KMS-11 (cell line): ENCODE measurements at regions not wholly inside any gene's neighbourhood (a gene's known extent, or its start where the extent isn't known, plus 50 kb on each side); places are given as distances from the start of the nearest gene placed in this dataset.

Experiments used
- H2AFZ ChIP-seq: fragments of 200-600 bp; sonication (generic); 2 replicates; pipeline ENCODE4 v1.6.1; 2016; ENCODE audit warnings: antibody characterized with exemption, mixed run types, low read depth
- H3K27ac ChIP-seq: fragments of 200-600 bp; sonication (generic); 2 replicates; pipeline ENCODE4 v1.6.1; 2016; ENCODE audit warnings: mild to moderate bottlenecking, mixed run types
- H3K27me3 ChIP-seq: fragments of 200-600 bp; sonication (generic); 2 replicates; pipeline ENCODE4 v1.6.1; 2017; ENCODE audit warnings: mild to moderate bottlenecking, low read depth, mixed run types, moderate library complexity; ENCODE audit not compliant: insufficient read depth
- H3K36me3 ChIP-seq: fragments of 200-600 bp; sonication (generic); 2 replicates; pipeline ENCODE4 v1.6.1; 2017; ENCODE audit warnings: mild to moderate bottlenecking, mixed run types; ENCODE audit not compliant: insufficient read depth
- H3K4me1 ChIP-seq: fragments of 200-600 bp; sonication (generic); 2 replicates; pipeline ENCODE4 v1.6.1; 2016; ENCODE audit warnings: mild to moderate bottlenecking, low read depth, mixed run types; ENCODE audit not compliant: poor library complexity, severe bottlenecking
- H3K4me2 ChIP-seq: fragments of 200-600 bp; sonication (generic); 2 replicates; pipeline ENCODE4 v1.7.0; 2016; ENCODE audit warnings: mild to moderate bottlenecking, mixed run types
- H3K4me3 ChIP-seq: fragments of 200-600 bp; sonication (generic); IDR thresholded peaks from 2 replicates; pipeline ENCODE4 v1.6.1; 2017; ENCODE audit warnings: low read depth, low read length, mixed read lengths; ENCODE audit not compliant: insufficient read depth
- H3K79me2 ChIP-seq: fragments of 200-600 bp; sonication (generic); 2 replicates; pipeline ENCODE4 v1.6.1; 2016; ENCODE audit warnings: low read depth, mixed run types; ENCODE audit not compliant: insufficient read depth
- H3K9ac ChIP-seq: fragments of 200-600 bp; sonication (generic); 2 replicates; pipeline ENCODE4 v1.6.1; 2016; ENCODE audit warnings: mild to moderate bottlenecking, mixed run types
- H4K20me1 ChIP-seq: fragments of 200-600 bp; sonication (generic); 2 replicates; pipeline ENCODE4 v1.6.1; 2016; ENCODE audit warnings: mild to moderate bottlenecking, mixed run types; ENCODE audit not compliant: insufficient read depth
- TF ChIP-seq, protein P1 (sequence below): fragments of 200-600 bp; sonication (generic); conservative IDR thresholded peaks from 2 replicates; pipeline ENCODE4 v1.6.1; 2017; ENCODE audit warnings: low read depth, mild to moderate bottlenecking, antibody characterized with exemption, low read length, moderate library complexity, mixed read lengths

DNA sequence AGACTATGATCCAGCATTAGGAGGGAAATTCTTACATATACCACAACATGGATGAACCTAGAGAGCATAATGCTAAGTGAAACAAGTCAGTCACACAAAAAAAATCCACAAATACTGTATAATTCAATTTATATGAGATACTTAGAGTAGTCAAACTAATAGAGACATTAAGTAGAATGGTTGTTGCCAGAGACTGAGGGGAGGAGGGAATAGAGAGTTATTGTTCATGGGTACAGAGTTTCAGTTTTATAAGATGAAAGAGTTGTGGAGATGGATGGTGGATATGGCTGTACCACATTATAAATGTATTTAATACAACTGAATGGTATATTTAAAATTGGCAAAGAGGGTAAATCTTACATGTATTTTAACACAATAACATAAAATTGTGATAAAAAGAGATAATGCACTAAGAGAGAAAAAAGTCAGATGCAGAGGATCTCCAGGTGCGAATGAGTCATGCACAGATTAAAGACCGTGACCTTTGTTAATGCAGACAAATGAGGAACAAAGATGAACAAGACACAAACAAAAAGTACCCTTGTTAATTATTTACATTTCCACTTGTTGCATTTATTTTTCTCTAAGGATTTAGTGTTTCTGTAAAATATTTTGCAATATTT lies 541.7 kb upstream of the MEX3C start:
- H3K27me3 ChIP-seq = no peaks in the 10 kb centered on the region
- no peak overlapping the region for H3K27ac ChIP-seq
- TF ChIP-seq, protein P1, sequence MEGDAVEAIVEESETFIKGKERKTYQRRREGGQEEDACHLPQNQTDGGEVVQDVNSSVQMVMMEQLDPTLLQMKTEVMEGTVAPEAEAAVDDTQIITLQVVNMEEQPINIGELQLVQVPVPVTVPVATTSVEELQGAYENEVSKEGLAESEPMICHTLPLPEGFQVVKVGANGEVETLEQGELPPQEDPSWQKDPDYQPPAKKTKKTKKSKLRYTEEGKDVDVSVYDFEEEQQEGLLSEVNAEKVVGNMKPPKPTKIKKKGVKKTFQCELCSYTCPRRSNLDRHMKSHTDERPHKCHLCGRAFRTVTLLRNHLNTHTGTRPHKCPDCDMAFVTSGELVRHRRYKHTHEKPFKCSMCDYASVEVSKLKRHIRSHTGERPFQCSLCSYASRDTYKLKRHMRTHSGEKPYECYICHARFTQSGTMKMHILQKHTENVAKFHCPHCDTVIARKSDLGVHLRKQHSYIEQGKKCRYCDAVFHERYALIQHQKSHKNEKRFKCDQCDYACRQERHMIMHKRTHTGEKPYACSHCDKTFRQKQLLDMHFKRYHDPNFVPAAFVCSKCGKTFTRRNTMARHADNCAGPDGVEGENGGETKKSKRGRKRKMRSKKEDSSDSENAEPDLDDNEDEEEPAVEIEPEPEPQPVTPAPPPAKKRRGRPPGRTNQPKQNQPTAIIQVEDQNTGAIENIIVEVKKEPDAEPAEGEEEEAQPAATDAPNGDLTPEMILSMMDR = no peak
- no peak overlapping the region for H3K4me2 ChIP-seq
- no peaks in the 10 kb centered on the region for H3K4me1 ChIP-seq
- no peaks in the 10 kb centered on the region for H3K79me2 ChIP-seq
- no peak overlapping the region for H2AFZ ChIP-seq
- H3K9ac ChIP-seq = no peak overlapping the region
- H3K4me3 ChIP-seq = no peak overlapping the region
- H4K20me1 ChIP-seq = no peaks in the 10 kb centered on the region
- H3K36me3 ChIP-seq = no peaks in the 10 kb centered on the region

- Histone ChIP-seq H2AFZ (no peak overlapping the region), H3K79me2 (no peaks in the 10 kb centered on the region), H4K20me1 (no peaks in the 10 kb centered on the region), H3K9ac (no peak overlapping the region), H3K27me3 (no peaks in the 10 kb centered on the region), H3K4me1 (peaks cover 20% of the 10 kb centered on the region), H3K4me2 (no peak overlapping the region), H3K36me3 (no peaks in the 10 kb centered on the region), H3K27ac (no peak overlapping the region), H3K4me3 (no peak overlapping the region)
- TF ChIP-seq, protein P1 = no peak
These were observed 554.4 kb upstream of the MEX3C start for GRCh38 chr18:51751901-51752300.

- TF ChIP-seq, protein P1 = no peak
- Histone ChIP-seq H3K4me1 (peaks cover 20% of the 10 kb centered on the region), H3K9ac (no peak overlapping the region), H3K36me3 (no peaks in the 10 kb centered on the region), H2AFZ (no peak overlapping the region), H3K27me3 (no peaks in the 10 kb centered on the region), H3K27ac (no peak overlapping the region), H3K4me2 (no peak overlapping the region), H4K20me1 (no peaks in the 10 kb centered on the region), H3K79me2 (no peaks in the 10 kb centered on the region), H3K4me3 (no peak overlapping the region)
These were observed 556.0 kb upstream of the MEX3C start for GRCh38 chr18:51753365-51754057.

GRCh38 chr18:51754566-51754965 lies 557.1 kb upstream of the MEX3C start:
- Histone ChIP-seq H3K4me3 (no peak overlapping the region), H3K9ac (no peak overlapping the region), H3K4me1 (peaks cover 20% of the 10 kb centered on the region), H3K27me3 (no peaks in the 10 kb centered on the region), H3K36me3 (no peaks in the 10 kb centered on the region), H3K27ac (no peak overlapping the region), H3K4me2 (0 out of 2 replicates have a peak overlapping the region, but pooled peaks have one; percentile 41), H2AFZ (no peak overlapping the region), H4K20me1 (no peaks in the 10 kb centered on the region), H3K79me2 (no peaks in the 10 kb centered on the region)
- TF ChIP-seq, protein P1 = no peak
